ENCODE measurements at regions not wholly inside any gene's neighbourhood (a gene's known extent, or its start where the extent isn't known, plus 50 kb on each side); places are given as distances from the start of the nearest gene placed in this dataset.
A peak's percentile ranks its signal among the peaks of the same experiment; 100 is the strongest.
"Not testable (repeated sequence)": the region's sequence is repeated elsewhere in the genome, so short reads cannot be mapped to it uniquely, and the experiment has no call there.

DNA sequence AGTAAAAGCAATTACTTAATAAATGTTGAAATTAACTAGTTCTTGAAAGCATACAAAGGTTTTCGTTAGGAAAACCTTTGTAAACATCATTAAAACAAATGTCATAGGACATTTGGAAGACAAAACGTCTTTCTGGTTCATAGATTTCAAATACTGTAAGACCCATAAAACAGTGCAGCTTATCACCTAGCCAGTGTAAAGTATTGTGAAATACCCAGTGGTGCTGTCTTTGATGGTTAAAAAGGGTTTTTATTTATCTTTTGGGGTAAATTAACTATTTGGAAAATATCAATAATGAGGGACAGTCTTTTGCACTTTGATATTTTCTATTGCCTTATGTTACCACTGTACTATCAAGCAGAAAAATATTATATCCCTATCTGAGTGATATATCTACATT, 120.0 kb upstream of the FAM98A start:
- no peaks in the 10 kb centered on the region for H3K36me3 ChIP-seq (ENCODE audit: insufficient read depth, low read length)
- no peaks in the 10 kb centered on the region for H3K27me3 ChIP-seq (ENCODE audit: insufficient read depth, low read length)
- H3K4me1 ChIP-seq (ENCODE audit: control insufficient read depth, insufficient read depth, low read length, unreplicated experiment), result no peaks in the 10 kb centered on the region
- H2AFZ ChIP-seq (ENCODE audit: low read length, unreplicated experiment), result no peak overlapping the region
- no peak overlapping the region for H3K4me3 ChIP-seq (ENCODE audit: low read depth, low read length)
- no peak overlapping the region for H3K27ac ChIP-seq (ENCODE audit: low read depth, low read length)
- no peaks in the 10 kb centered on the region for H3K79me2 ChIP-seq (ENCODE audit: control insufficient read depth, insufficient read depth, low read length, unreplicated experiment)

DNA sequence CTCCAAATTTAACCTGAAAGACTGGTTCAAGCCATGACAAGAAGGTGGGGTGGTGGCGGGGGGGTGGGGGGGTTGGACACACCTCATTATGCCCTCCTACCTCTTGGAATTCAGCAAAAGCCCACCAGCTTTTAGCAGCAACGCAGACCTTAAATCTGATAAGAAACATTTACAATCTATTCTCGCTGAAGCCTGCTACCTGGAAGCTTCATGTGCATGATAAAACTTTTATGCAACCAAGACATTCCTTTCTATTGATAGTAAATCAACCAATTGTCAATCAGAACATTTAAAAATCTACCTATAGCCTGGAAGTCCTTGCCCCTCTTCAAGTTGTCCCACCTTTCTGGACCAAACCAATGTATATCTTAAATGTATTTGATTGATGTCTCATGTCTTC, 113.6 kb upstream of the FAM98A start:
- Histone ChIP-seq H3K36me3 (ENCODE audit: insufficient read depth, low read length) (no peaks in the 10 kb centered on the region), H3K27me3 (ENCODE audit: insufficient read depth, low read length) (no peaks in the 10 kb centered on the region), H3K27ac (ENCODE audit: low read depth, low read length) (no peak overlapping the region), H3K4me3 (ENCODE audit: low read depth, low read length) (no peak overlapping the region), H3K79me2 (ENCODE audit: control insufficient read depth, insufficient read depth, low read length, unreplicated experiment) (no peaks in the 10 kb centered on the region), H2AFZ (ENCODE audit: low read length, unreplicated experiment) (no peak overlapping the region), H3K4me1 (ENCODE audit: control insufficient read depth, insufficient read depth, low read length, unreplicated experiment) (no peaks in the 10 kb centered on the region)

DNA sequence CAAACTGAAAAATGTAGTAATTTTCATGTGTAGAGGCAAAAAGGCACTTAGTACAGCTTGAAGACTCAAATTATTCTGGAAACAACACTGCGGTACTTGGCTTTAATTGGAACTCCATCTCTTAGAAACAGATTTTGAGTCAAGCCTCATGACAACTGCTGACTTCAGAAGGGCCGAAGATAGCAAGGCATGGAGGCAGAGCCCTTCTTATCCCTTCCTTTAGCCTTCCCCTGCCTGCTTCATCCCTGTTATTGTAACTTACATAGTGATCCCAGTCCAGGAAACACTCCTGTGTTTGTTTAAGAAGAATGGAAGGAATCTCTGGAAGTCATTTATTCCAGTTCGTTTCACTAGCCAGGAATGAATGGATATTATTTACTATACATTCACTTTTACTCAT, 110.9 kb upstream of the FAM98A start:
- Histone ChIP-seq H3K4me3 (ENCODE audit: low read depth, low read length) (no peak overlapping the region), H3K79me2 (ENCODE audit: control insufficient read depth, insufficient read depth, low read length, unreplicated experiment) (no peaks in the 10 kb centered on the region), H3K27me3 (ENCODE audit: insufficient read depth, low read length) (no peaks in the 10 kb centered on the region), H3K36me3 (ENCODE audit: insufficient read depth, low read length) (no peaks in the 10 kb centered on the region), H3K27ac (ENCODE audit: low read depth, low read length) (no peak overlapping the region), H3K4me1 (ENCODE audit: control insufficient read depth, insufficient read depth, low read length, unreplicated experiment) (no peaks in the 10 kb centered on the region), H2AFZ (ENCODE audit: low read length, unreplicated experiment) (no peak overlapping the region)

DNA sequence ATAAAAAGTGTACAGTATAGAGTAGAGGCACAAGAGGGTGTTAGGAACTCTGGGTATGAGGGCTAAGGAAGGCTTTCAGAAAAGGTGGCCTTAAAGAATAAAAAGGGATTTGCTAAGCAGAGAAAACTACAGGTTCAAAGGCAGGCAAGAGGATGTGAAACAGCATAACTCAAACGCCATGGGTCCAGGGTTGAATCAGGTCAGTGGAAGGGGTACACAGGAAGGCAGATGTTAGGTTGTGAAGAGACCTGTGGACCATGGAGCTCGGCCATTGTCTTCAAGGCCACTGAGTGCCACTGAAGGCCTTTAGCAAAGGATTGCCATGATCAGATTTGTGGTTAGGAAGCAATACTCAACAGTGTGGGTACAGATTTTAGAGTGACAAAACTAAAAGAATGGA, 108.2 kb upstream of the FAM98A start:
- Histone ChIP-seq H3K36me3 (ENCODE audit: insufficient read depth, low read length) (no peaks in the 10 kb centered on the region), H3K27ac (ENCODE audit: low read depth, low read length) (no peak overlapping the region), H3K4me1 (ENCODE audit: control insufficient read depth, insufficient read depth, low read length, unreplicated experiment) (no peaks in the 10 kb centered on the region), H3K27me3 (ENCODE audit: insufficient read depth, low read length) (no peaks in the 10 kb centered on the region), H3K4me3 (ENCODE audit: low read depth, low read length) (no peak overlapping the region), H2AFZ (ENCODE audit: low read length, unreplicated experiment) (no peak overlapping the region), H3K79me2 (ENCODE audit: control insufficient read depth, insufficient read depth, low read length, unreplicated experiment) (no peaks in the 10 kb centered on the region)

DNA sequence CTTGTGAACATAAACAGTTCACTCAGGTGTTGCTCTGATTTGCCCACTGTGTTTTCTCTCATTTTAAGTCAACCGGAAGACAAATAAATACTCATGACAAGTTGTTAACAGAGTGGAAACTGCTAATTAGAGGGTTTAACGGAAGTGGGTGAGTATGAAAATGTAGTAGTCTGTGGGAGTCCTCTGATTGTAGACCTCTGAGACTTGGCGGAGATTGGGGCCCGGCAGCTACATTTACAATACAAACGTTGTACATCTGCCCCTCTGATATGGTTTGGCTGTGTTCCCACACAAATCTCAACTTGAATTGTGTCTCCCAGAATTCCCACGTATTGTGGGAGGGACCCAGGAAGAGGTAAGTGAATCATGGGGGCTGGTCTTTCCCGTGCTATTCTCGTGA, 107.3 kb upstream of the FAM98A start:
- H3K79me2 ChIP-seq (ENCODE audit: control insufficient read depth, insufficient read depth, low read length, unreplicated experiment), result no peaks in the 10 kb centered on the region
- H3K27ac ChIP-seq (ENCODE audit: low read depth, low read length), result no peak overlapping the region
- no peaks in the 10 kb centered on the region for H3K27me3 ChIP-seq (ENCODE audit: insufficient read depth, low read length)
- no peak overlapping the region for H2AFZ ChIP-seq (ENCODE audit: low read length, unreplicated experiment)
- H3K4me3 ChIP-seq (ENCODE audit: low read depth, low read length), result no peak overlapping the region
- H3K4me1 ChIP-seq (ENCODE audit: control insufficient read depth, insufficient read depth, low read length, unreplicated experiment), result no peaks in the 10 kb centered on the region
- H3K36me3 ChIP-seq (ENCODE audit: insufficient read depth, low read length), result no peaks in the 10 kb centered on the region

DNA sequence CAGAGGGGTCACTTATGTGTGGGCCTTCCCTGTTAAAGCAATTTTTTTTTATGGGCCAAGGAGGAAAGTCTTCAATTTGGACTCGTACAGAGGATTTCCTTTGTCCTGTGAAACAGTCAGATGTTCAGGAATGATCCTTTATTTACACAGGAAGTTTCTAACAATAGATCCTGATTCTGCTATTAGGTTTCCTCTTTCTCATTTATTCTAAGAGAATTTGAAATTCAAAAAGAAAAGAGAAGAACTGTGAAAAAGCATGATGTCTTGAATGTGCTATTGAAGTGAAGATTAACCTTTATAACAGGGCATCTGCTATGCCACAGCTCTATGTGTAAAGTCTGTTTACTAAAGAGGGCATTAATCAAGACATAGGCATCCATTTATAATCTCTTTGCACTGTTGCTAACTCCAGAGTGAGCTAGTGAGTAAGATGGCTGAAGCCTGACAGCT, 105.3 kb upstream of the FAM98A start:
- H3K4me1 ChIP-seq (ENCODE audit: control insufficient read depth, insufficient read depth, low read length, unreplicated experiment), result no peaks in the 10 kb centered on the region
- no peak overlapping the region for H2AFZ ChIP-seq (ENCODE audit: low read length, unreplicated experiment)
- no peaks in the 10 kb centered on the region for H3K36me3 ChIP-seq (ENCODE audit: insufficient read depth, low read length)
- no peaks in the 10 kb centered on the region for H3K79me2 ChIP-seq (ENCODE audit: control insufficient read depth, insufficient read depth, low read length, unreplicated experiment)
- no peak overlapping the region for H3K27ac ChIP-seq (ENCODE audit: low read depth, low read length)
- H3K4me3 ChIP-seq (ENCODE audit: low read depth, low read length), result no peak overlapping the region
- no peaks in the 10 kb centered on the region for H3K27me3 ChIP-seq (ENCODE audit: insufficient read depth, low read length)

DNA sequence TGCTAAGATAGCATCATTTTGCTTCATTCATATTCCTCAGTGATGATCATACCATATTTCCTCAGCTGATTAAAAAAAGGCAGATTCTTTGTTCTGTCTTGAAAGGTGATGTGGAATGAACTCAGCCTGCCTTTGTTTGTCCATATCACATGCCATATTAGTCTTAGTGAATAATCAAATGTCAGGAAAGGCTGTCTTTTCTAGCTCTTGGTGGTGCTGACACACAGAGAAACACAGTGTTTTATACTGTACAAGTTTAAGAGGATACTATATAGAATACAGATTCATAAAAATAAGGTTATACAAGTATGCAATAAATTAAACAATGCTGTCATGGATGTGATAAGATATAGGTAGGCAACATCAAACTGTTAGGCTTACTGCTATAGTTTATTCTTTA, 97.1 kb upstream of the FAM98A start:
- no peaks in the 10 kb centered on the region for H3K4me1 ChIP-seq (ENCODE audit: control insufficient read depth, insufficient read depth, low read length, unreplicated experiment)
- H3K79me2 ChIP-seq (ENCODE audit: control insufficient read depth, insufficient read depth, low read length, unreplicated experiment), result no peaks in the 10 kb centered on the region
- no peak overlapping the region for H3K27ac ChIP-seq (ENCODE audit: low read depth, low read length)
- no peaks in the 10 kb centered on the region for H3K27me3 ChIP-seq (ENCODE audit: insufficient read depth, low read length)
- H2AFZ ChIP-seq (ENCODE audit: low read length, unreplicated experiment), result no peak overlapping the region
- no peaks in the 10 kb centered on the region for H3K36me3 ChIP-seq (ENCODE audit: insufficient read depth, low read length)
- no peak overlapping the region for H3K4me3 ChIP-seq (ENCODE audit: low read depth, low read length)

DNA sequence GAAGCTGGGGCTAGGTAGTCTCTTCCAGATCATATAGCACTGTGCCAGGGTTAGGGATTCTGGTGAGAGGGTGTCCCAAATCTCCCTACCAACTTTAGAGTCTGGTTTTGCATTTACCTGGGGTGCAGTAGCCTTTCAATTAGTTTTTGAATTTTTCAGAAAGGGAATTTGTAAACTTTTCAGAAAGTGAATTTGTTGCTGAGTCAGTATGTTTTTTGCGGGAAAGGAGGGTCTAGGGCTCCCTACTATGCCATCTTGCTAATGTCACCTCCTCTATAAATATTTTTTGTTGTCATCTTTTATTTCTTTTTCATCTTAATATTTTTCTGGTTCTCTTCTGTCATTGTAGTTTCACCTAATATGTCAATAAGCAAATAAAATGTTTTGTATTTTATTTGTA, 95.8 kb upstream of the FAM98A start:
- H3K79me2 ChIP-seq (ENCODE audit: control insufficient read depth, insufficient read depth, low read length, unreplicated experiment), result no peaks in the 10 kb centered on the region
- H3K27me3 ChIP-seq (ENCODE audit: insufficient read depth, low read length), result no peaks in the 10 kb centered on the region
- H3K36me3 ChIP-seq (ENCODE audit: insufficient read depth, low read length), result no peaks in the 10 kb centered on the region
- no peak overlapping the region for H3K27ac ChIP-seq (ENCODE audit: low read depth, low read length)
- no peak overlapping the region for H3K4me3 ChIP-seq (ENCODE audit: low read depth, low read length)
- H2AFZ ChIP-seq (ENCODE audit: low read length, unreplicated experiment), result no peak overlapping the region
- no peaks in the 10 kb centered on the region for H3K4me1 ChIP-seq (ENCODE audit: control insufficient read depth, insufficient read depth, low read length, unreplicated experiment)

DNA sequence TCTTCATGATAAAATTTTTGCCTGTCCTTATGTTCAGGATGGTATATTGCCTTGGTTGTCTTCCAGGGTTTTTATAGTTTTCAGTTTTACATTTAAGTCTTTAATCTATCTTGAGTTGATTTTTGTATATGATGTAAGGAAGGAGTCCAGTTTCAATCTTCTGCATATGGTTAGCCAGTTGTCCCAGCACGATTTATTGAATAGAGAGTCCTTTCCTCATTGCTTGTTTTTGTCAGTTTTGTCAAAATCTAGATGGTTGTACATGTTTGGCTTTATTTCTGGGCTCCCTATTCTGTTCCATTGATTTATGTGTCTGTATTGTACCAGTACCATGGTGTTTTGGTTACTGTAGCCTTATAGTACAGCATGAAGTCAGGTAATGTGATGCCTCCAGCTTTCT, 91.6 kb upstream of the FAM98A start:
- not testable (repeated sequence) for H3K27ac ChIP-seq (ENCODE audit: low read depth, low read length); H3K4me1 ChIP-seq (ENCODE audit: control insufficient read depth, insufficient read depth, low read length, unreplicated experiment); H2AFZ ChIP-seq (ENCODE audit: low read length, unreplicated experiment); H3K27me3 ChIP-seq (ENCODE audit: insufficient read depth, low read length); H3K4me3 ChIP-seq (ENCODE audit: low read depth, low read length); H3K36me3 ChIP-seq (ENCODE audit: insufficient read depth, low read length); H3K79me2 ChIP-seq (ENCODE audit: control insufficient read depth, insufficient read depth, low read length, unreplicated experiment)

DNA sequence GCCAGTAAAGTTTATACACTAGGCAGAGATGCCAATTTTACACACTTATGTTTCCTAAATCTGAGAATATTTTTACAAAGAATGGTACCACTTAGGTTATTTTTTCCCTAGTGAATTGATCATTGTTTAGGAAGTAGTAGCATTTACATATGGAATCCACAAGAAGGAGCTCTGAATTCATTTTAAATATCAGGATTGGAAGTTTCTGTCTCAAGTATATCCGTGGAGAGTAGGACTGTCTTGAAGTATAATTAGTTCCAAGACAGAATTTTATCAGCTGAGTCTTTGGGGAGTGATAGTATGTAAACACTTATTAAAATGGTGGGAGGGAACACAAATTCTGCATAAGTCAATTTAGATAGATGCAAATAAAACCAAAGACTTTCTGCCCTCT, 82.3 kb upstream of the FAM98A start:
- H3K36me3 ChIP-seq (ENCODE audit: insufficient read depth, low read length), result no peaks in the 10 kb centered on the region
- peak overlapping the region; percentile 53 for H2AFZ ChIP-seq (ENCODE audit: low read length, unreplicated experiment)
- H3K4me1 ChIP-seq (ENCODE audit: control insufficient read depth, insufficient read depth, low read length, unreplicated experiment), result no peaks in the 10 kb centered on the region
- peaks cover 5% of the 10 kb centered on the region for H3K27me3 ChIP-seq (ENCODE audit: insufficient read depth, low read length)
- no peak overlapping the region for H3K27ac ChIP-seq (ENCODE audit: low read depth, low read length)
- H3K4me3 ChIP-seq (ENCODE audit: low read depth, low read length), result peak overlapping the region; percentile 30; the same call in 1 of the 2 replicates
- no peaks in the 10 kb centered on the region for H3K79me2 ChIP-seq (ENCODE audit: control insufficient read depth, insufficient read depth, low read length, unreplicated experiment)

DNA sequence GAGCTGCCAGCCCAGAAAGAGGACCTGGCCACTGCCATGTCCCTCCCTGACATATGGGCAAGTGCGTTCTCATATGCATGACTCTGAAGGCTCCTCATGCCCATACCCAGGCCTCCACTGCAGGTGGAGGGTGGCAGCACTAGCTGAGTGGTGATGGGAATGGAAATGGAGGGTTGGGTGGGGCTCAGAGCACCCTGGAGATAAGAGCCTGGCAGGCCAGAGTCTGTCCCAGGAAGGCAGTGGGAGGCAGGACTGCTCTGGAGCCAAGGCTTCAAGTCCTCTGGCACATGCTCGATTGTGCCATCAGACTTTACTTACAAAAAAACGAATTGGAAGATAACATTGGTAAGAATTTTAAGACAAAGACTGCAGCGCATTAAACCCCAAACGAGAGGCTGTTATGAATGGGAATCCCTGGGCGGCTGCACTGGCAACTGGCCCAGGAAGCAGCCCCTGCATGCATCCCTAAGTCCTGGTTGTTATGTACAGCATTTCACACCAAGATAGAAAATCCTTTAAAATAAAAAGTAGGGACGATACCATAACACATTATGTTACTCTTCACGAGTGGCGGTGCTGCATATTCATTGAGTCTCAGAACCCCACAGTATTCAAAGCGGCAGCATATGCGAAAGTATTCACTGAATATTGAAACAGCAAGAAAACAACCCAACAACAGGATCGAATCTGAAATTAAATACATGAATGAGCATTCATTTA, 81.7 kb upstream of the FAM98A start:
- H3K4me3 ChIP-seq (ENCODE audit: low read depth, low read length), result peak overlapping the region; percentile 30; the same call in 1 of the 2 replicates
- H3K27ac ChIP-seq (ENCODE audit: low read depth, low read length), result no peak overlapping the region

More for the DNA sequence above, 81.7 kb upstream of the FAM98A start:
- Histone ChIP-seq H3K27me3 (ENCODE audit: insufficient read depth, low read length) (peaks cover 5% of the 10 kb centered on the region), H3K79me2 (ENCODE audit: control insufficient read depth, insufficient read depth, low read length, unreplicated experiment) (no peaks in the 10 kb centered on the region), H3K4me1 (ENCODE audit: control insufficient read depth, insufficient read depth, low read length, unreplicated experiment) (no peaks in the 10 kb centered on the region), H2AFZ (ENCODE audit: low read length, unreplicated experiment) (peak overlapping the region; percentile 53), H3K36me3 (ENCODE audit: insufficient read depth, low read length) (no peaks in the 10 kb centered on the region)
